CD4-positive, alpha-beta T cell (primary cell): ENCODE measurements at regions not wholly inside any gene's neighbourhood (a gene's known extent, or its start where the extent isn't known, plus 50 kb on each side); places are given as distances from the start of the nearest gene placed in this dataset.

ENCODE experiments used
- ATAC-seq: fragments of 200-7000 bp; cut with Tn5 transposase; one replicate; pipeline ENCODE4 v1.10.0; 2022; ENCODE audit warnings: mild to moderate bottlenecking; ENCODE audit not compliant: poor library complexity
- CTCF ChIA-PET: fragments of 350-600 bp; sonication (Branson Sonifier 250); formaldehyde crosslinking; loops from one replicate; lab custom pipeline; 2021; ENCODE audit warnings: antibody characterized with exemption, inconsistent platforms; lab: Charles Lee
- POLR2A ChIA-PET: fragments of 350-600 bp; sonication (Branson Sonifier 250); formaldehyde crosslinking; loops from one replicate; lab custom pipeline; 2021; ENCODE audit warnings: antibody characterized with exemption, inconsistent platforms; lab: Charles Lee
- DNase-seq, 14 experiments: peaks; one replicate each; pipeline ENCODE4 v3.0.0-alpha.2; 2013 to 2020; ENCODE audit warnings: mixed read lengths in 2 of 14
- H3K27ac ChIP-seq, 2 donors: one replicate each; pipeline versions ENCODE4 v1.5.1 to v1.7.0; 2013; ENCODE audit warnings: low read length in 2 of 2, low read depth in 1 of 2, mild to moderate bottlenecking in 1 of 2
- H3K27me3 ChIP-seq, 2 experiments: 1 replicate in 1 of 2; 2 replicates in 1 of 2; pipeline versions ENCODE4 v1.6.1 to v1.7.0; 2013; ENCODE audit warnings: low read length in 2 of 2, control low read depth in 1 of 2, mild to moderate bottlenecking in 1 of 2, moderate library complexity in 1 of 2; ENCODE audit not compliant: insufficient read depth in 2 of 2, control insufficient read depth in 1 of 2
- H3K36me3 ChIP-seq: one replicate; pipeline ENCODE4 v1.6.1; 2013; ENCODE audit warnings: low read length, control low read depth; ENCODE audit not compliant: insufficient read depth
- H3K4me1 ChIP-seq: one replicate; pipeline ENCODE4 v1.6.1; 2013; ENCODE audit warnings: low read length, control low read depth; ENCODE audit not compliant: insufficient read depth
- H3K4me3 ChIP-seq: one replicate; pipeline ENCODE4 v1.5.1; 2013; ENCODE audit warnings: mild to moderate bottlenecking, low read length, moderate library complexity
- H3K9me3 ChIP-seq, 2 experiments: 1 replicate in 1 of 2; 2 replicates in 1 of 2; pipeline versions ENCODE4 v1.6.1 to v1.7.0; 2013; ENCODE audit warnings: low read length in 2 of 2, mild to moderate bottlenecking in 2 of 2, control low read depth in 1 of 2, moderate library complexity in 1 of 2; ENCODE audit not compliant: control insufficient read depth in 1 of 2, insufficient read depth in 1 of 2
- H3K27ac Mint-ChIP-seq: one replicate; pipeline ENCODE4 v1.8.0; 2020; ENCODE audit warnings: mixed read lengths
- H3K27me3 Mint-ChIP-seq: one replicate; pipeline ENCODE4 v1.8.0; 2021; ENCODE audit warnings: mixed read lengths
- H3K36me3 Mint-ChIP-seq: one replicate; pipeline ENCODE4 v1.8.0; 2021; ENCODE audit warnings: low read depth, mixed read lengths
- H3K4me1 Mint-ChIP-seq: one replicate; pipeline ENCODE4 v1.8.0; 2021; ENCODE audit warnings: low read depth, mixed read lengths
- H3K4me3 Mint-ChIP-seq: one replicate; pipeline ENCODE4 v1.8.0; 2020; ENCODE audit warnings: mild to moderate bottlenecking, mixed read lengths
- H3K9me3 Mint-ChIP-seq: one replicate; pipeline ENCODE4 v1.8.0; 2020; ENCODE audit warnings: mixed read lengths
- CTCF ChIP-seq: fragments of 200-600 bp; IDR thresholded peaks from one replicate; pipeline ENCODE4 v1.8.0; 2022; ENCODE audit warnings: antibody characterized with exemption, mild to moderate bottlenecking
- intact Hi-C, 2 experiments: fragments of 100-400 bp; cut with DNase I in 1 of 2; cut with micrococcal nuclease in 1 of 2; formaldehyde crosslinking; loops; one replicate each; pipeline versions ENCODE4 v1.15.1 to v1.9.0; 2023 to 2025; cut with DNase I, micrococcal nuclease

DNA sequence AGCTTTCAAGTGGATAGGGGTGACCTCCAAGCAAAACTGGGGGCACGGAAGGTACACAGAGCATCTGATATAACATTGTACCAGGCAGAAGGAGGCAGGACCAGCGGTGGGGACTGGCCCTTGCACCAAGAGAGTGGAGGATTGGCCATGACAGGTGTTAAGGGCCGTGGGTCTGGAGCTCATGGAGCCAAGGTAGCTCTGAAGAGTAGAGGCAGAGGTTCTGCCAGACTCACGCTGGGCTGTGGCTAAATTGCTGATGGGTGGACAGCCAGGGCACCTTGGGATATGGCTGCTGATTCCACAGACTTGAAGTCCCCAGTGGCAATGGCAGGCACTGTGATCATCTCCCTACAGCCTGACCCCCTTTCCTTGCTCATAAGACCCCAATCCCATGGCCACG lies 65.9 kb upstream of the NKD1 start:
- peaks cover 0 to 3% of the 10 kb centered on the region in 2 experiments for H3K27me3 ChIP-seq
- no peaks in the 10 kb centered on the region for H3K4me1 ChIP-seq
- H3K36me3 Mint-ChIP-seq, result no peaks in the 10 kb centered on the region
- TF ChIP-seq CTCF, result no peak
- no peaks in the 10 kb centered on the region for H3K9me3 Mint-ChIP-seq
- H3K27me3 Mint-ChIP-seq, result peaks cover 10% of the 10 kb centered on the region
- intact Hi-C loops, result no loop called here
- peaks cover 0 to 6% of the 10 kb centered on the region in 2 experiments for H3K9me3 ChIP-seq
- H3K36me3 ChIP-seq, result no peaks in the 10 kb centered on the region
- no peak for DNase-seq
- no peak overlapping the region for H3K27ac ChIP-seq
- no peak overlapping the region for H3K4me3 Mint-ChIP-seq
- no peak for ATAC-seq
- POLR2A ChIA-PET, result no interaction called here
- no peak overlapping the region for H3K27ac Mint-ChIP-seq
- no peaks in the 10 kb centered on the region for H3K4me1 Mint-ChIP-seq
- CTCF ChIA-PET, result no interaction called here
- H3K4me3 ChIP-seq, result no peak overlapping the region

DNA sequence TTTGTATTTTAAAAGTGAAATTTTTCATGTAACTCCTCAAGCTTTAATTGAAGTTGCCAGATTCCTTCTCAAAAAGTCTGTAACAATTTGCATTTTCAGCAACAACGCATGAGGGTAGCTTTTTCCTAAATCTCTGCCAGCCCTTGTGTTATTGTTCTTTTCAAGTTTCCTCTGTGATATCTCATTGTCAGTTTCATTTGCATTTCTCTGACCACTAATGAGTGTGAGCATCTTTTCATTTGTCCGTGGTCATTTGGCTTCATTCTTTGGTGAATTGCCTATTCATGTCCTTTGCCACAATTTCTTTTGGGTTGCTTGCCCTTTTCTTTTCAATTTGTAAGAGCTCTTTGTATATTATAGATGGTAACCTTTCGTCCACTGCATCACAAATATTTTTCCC lies 68.0 kb upstream of the NKD1 start:
- H3K36me3 ChIP-seq, result no peaks in the 10 kb centered on the region
- peaks cover 0 to 6% of the 10 kb centered on the region in 2 experiments for H3K9me3 ChIP-seq
- H3K27me3 Mint-ChIP-seq, result peaks cover 10% of the 10 kb centered on the region
- H3K27me3 ChIP-seq, result peaks cover 0 to 3% of the 10 kb centered on the region in 2 experiments
- no peaks in the 10 kb centered on the region for H3K4me1 Mint-ChIP-seq
- DNase-seq (no peak), ATAC-seq (no peak)
- ChIA-PET POLR2A (no interaction called here), CTCF (no interaction called here)
- no peaks in the 10 kb centered on the region for H3K4me1 ChIP-seq
- no peaks in the 10 kb centered on the region for H3K9me3 Mint-ChIP-seq
- no peak overlapping the region for H3K4me3 ChIP-seq
- TF ChIP-seq CTCF, result no peak
- no peaks in the 10 kb centered on the region for H3K36me3 Mint-ChIP-seq
- H3K4me3 Mint-ChIP-seq, result no peak overlapping the region
- intact Hi-C loops, result no loop called here
- no peak overlapping the region for H3K27ac Mint-ChIP-seq
- H3K27ac ChIP-seq, result no peak overlapping the region

- no peak for ATAC-seq
Observed at GRCh38 chr16:50479771-50480170, 68.4 kb upstream of the NKD1 start.

More at GRCh38 chr16:50479771-50480170, 68.4 kb upstream of the NKD1 start:
- intact Hi-C loops, result no loop called here
- Histone ChIP-seq H3K27ac (no peak overlapping the region), H3K4me1 (no peaks in the 10 kb centered on the region), H3K9me3 (peaks cover 0 to 6% of the 10 kb centered on the region in 2 experiments), H3K36me3 (no peaks in the 10 kb centered on the region), H3K27me3 (peaks cover 0 to 3% of the 10 kb centered on the region in 2 experiments), H3K4me3 (no peak overlapping the region)
- H3K4me1 Mint-ChIP-seq, result no peaks in the 10 kb centered on the region
- H3K27me3 Mint-ChIP-seq, result peaks cover 10% of the 10 kb centered on the region
- H3K27ac Mint-ChIP-seq, result no peak overlapping the region
- no peak for DNase-seq
- ChIA-PET CTCF (no interaction called here), POLR2A (no interaction called here)
- H3K9me3 Mint-ChIP-seq, result no peaks in the 10 kb centered on the region
- H3K36me3 Mint-ChIP-seq, result no peaks in the 10 kb centered on the region
- no peak for TF ChIP-seq CTCF
- no peak overlapping the region for H3K4me3 Mint-ChIP-seq
